IMR-90 (cell line): ENCODE measurements at regions not wholly inside any gene's neighbourhood (a gene's known extent, or its start where the extent isn't known, plus 50 kb on each side); places are given as distances from the start of the nearest gene placed in this dataset.

ENCODE experiments used
- ATAC-seq: fragments of 200-7000 bp; cut with Tn5 transposase; 2 replicates; pipeline ENCODE4 v1.9.1; 2020; ENCODE audit warnings: low read depth, mild to moderate bottlenecking, moderate library complexity
- BruUV-seq: library from RNA; stranded (reverse); fragments of 400-500 nt; replicated peaks from 2 replicates; lab custom pipeline; 2021; lab: Mats Ljungman, UMichigan
- CTCF ChIA-PET: fragments of 300-600 bp; formaldehyde crosslinking; extraction: SDS; loops from one replicate; lab custom pipeline; 2021; ENCODE audit warnings: antibody characterized with exemption; lab: Yijun Ruan, JAX
- POLR2A ChIA-PET: fragments of 300-600 bp; sonication (Branson Sonifier 250); formaldehyde crosslinking; loops from one replicate; lab custom pipeline; 2022; ENCODE audit warnings: antibody characterized with exemption; ENCODE audit not compliant: unreplicated experiment; lab: Charles Lee
- DNase-seq: peaks from one replicate; pipeline ENCODE4 v3.0.0; 2013
- H2AFZ ChIP-seq: replicated peaks from 2 replicates; pipeline ENCODE3; 2013; ENCODE audit warnings: low read length, mild to moderate bottlenecking; ENCODE audit not compliant: poor library complexity
- H2AK5ac ChIP-seq: 2 replicates; pipeline ENCODE4 v1.6.1; 2013; ENCODE audit warnings: low read depth, low read length, inconsistent platforms
- H2AK9ac ChIP-seq: replicated peaks from 2 replicates; pipeline ENCODE3; 2013; ENCODE audit warnings: mild to moderate bottlenecking, low read depth, low read length, moderate library complexity; ENCODE audit not compliant: poor library complexity
- H2BK120ac ChIP-seq: 2 replicates; pipeline ENCODE4 v1.6.1; 2013; ENCODE audit warnings: low read depth, low read length, inconsistent platforms
- H2BK15ac ChIP-seq: 3 replicates; pipeline ENCODE4 v1.6.1; 2013; ENCODE audit warnings: low read depth, low read length, inconsistent platforms
- H2BK20ac ChIP-seq: 2 replicates; pipeline ENCODE4 v1.6.1; 2013; ENCODE audit warnings: low read depth, mild to moderate bottlenecking, inconsistent platforms, low read length, moderate library complexity
- H2BK5ac ChIP-seq: 2 replicates; pipeline ENCODE4 v1.6.1; 2013; ENCODE audit warnings: mild to moderate bottlenecking, low read depth, low read length, inconsistent platforms; ENCODE audit not compliant: poor library complexity, severe bottlenecking
- H3K14ac ChIP-seq: replicated peaks from 2 replicates; pipeline ENCODE4 v1.6.1; 2013; ENCODE audit warnings: low read depth, low read length, inconsistent platforms
- H3K18ac ChIP-seq: 2 replicates; pipeline ENCODE4 v1.6.1; 2013; ENCODE audit warnings: low read depth, low read length, control low read depth
- H3K23ac ChIP-seq: 2 replicates; pipeline ENCODE4 v1.6.1; 2013; ENCODE audit warnings: low read depth, low read length, inconsistent platforms
- H3K27ac ChIP-seq: 2 replicates; pipeline ENCODE4 v1.5.1; 2013; ENCODE audit warnings: mild to moderate bottlenecking, control low read depth, low read length; ENCODE audit not compliant: insufficient read depth
- H3K27me3 ChIP-seq: 2 replicates; pipeline ENCODE4 v1.6.1; 2013; ENCODE audit warnings: low read length; ENCODE audit not compliant: control insufficient read depth, insufficient read depth
- H3K36me3 ChIP-seq: 2 replicates; pipeline ENCODE4 v1.6.1; 2013; ENCODE audit warnings: low read length, mixed read lengths; ENCODE audit not compliant: control insufficient read depth, insufficient read depth
- H3K4ac ChIP-seq: 2 replicates; pipeline ENCODE4 v1.6.1; 2013; ENCODE audit warnings: low read depth, low read length, inconsistent platforms
- H3K4me1 ChIP-seq: 2 replicates; pipeline ENCODE4 v1.6.1; 2013; ENCODE audit warnings: low read length, mixed read lengths; ENCODE audit not compliant: control insufficient read depth, insufficient read depth
- H3K4me2 ChIP-seq: 2 replicates; pipeline ENCODE4 v1.6.1; 2013; ENCODE audit warnings: low read depth, mild to moderate bottlenecking, control low read depth, low read length, moderate library complexity
- H3K4me3 ChIP-seq: 2 replicates; pipeline ENCODE4 v1.5.1; 2013; ENCODE audit warnings: low read depth, mild to moderate bottlenecking, control low read depth, low read length, moderate library complexity; ENCODE audit not compliant: insufficient read depth
- H3K56ac ChIP-seq: 2 replicates; pipeline ENCODE4 v1.6.1; 2013; ENCODE audit warnings: low read length, inconsistent platforms; ENCODE audit not compliant: insufficient read depth; ENCODE audit errors: extremely low read depth
- H3K79me1 ChIP-seq, 2 experiments: 2 replicates each; pipeline ENCODE4 v1.6.1; 2013; ENCODE audit warnings: low read length in 2 of 2, inconsistent platforms in 1 of 2, low read depth in 1 of 2
- H3K9ac ChIP-seq: 2 replicates; pipeline ENCODE4 v1.6.1; 2013; ENCODE audit warnings: low read depth, low read length, control low read depth
- H3K9me1 ChIP-seq: 2 replicates; pipeline ENCODE4 v1.6.1; 2013; ENCODE audit warnings: low read length, inconsistent platforms; ENCODE audit not compliant: insufficient read depth
- H3K9me3 ChIP-seq: 2 replicates; pipeline ENCODE4 v1.6.1; 2013; ENCODE audit warnings: low read length; ENCODE audit not compliant: control insufficient read depth, insufficient read depth
- H4K20me1 ChIP-seq: 2 replicates; pipeline ENCODE4 v1.6.1; 2013; ENCODE audit warnings: low read length, inconsistent platforms; ENCODE audit not compliant: insufficient read depth
- H4K5ac ChIP-seq: 2 replicates; pipeline ENCODE4 v1.6.1; 2013; ENCODE audit warnings: mild to moderate bottlenecking, low read depth, low read length, control low read depth
- H4K8ac ChIP-seq, 2 experiments: 2 replicates each; pipeline ENCODE4 v1.6.1; 2013; ENCODE audit warnings: low read depth in 2 of 2, low read length in 2 of 2, control low read depth in 1 of 2, inconsistent platforms in 1 of 2
- H4K91ac ChIP-seq: 2 replicates; pipeline ENCODE4 v1.6.1; 2013; ENCODE audit warnings: low read depth, low read length, inconsistent platforms; ENCODE audit not compliant: insufficient read depth
- BHLHE40 ChIP-seq: fragments of 150-350 bp; IDR thresholded peaks from 2 replicates; pipeline ENCODE4 v1.6.1; 2016; ENCODE audit warnings: mild to moderate bottlenecking, low read depth, low read length
- CEBPB ChIP-seq: IDR thresholded peaks from 2 replicates; pipeline ENCODE4 v1.6.1; 2012; ENCODE audit warnings: low read depth, low read length, improper control_type of control experiment
- CHD1 ChIP-seq: IDR thresholded peaks from 2 replicates; pipeline ENCODE4 v1.6.1; 2012; ENCODE audit warnings: low read depth, low read length, improper control_type of control experiment
- CTCF ChIP-seq: conservative IDR thresholded peaks from 2 replicates; pipeline ENCODE4 v1.5.1; 2012; ENCODE audit warnings: mild to moderate bottlenecking, low read depth, low read length, improper control_type of control experiment
- ELK1 ChIP-seq: fragments of 150-350 bp; IDR thresholded peaks from 2 replicates; pipeline ENCODE4 v1.6.1; 2016; ENCODE audit warnings: low read depth, mild to moderate bottlenecking, low read length, moderate library complexity, borderline replicate concordance
- FOS ChIP-seq: fragments of 150-350 bp; IDR thresholded peaks from 2 replicates; pipeline ENCODE4 v1.6.1; 2016; ENCODE audit warnings: low read depth, low read length
- MAFK ChIP-seq: IDR thresholded peaks from 2 replicates; pipeline ENCODE4 v1.6.1; 2012; ENCODE audit warnings: low read depth, low read length, improper control_type of control experiment
- MAZ ChIP-seq: IDR thresholded peaks from 2 replicates; pipeline ENCODE4 v1.6.1; 2012; ENCODE audit warnings: low read depth, mild to moderate bottlenecking, low read length, improper control_type of control experiment, moderate library complexity, borderline replicate concordance
- MXI1 ChIP-seq: IDR thresholded peaks from 2 replicates; pipeline ENCODE4 v1.6.1; 2012; ENCODE audit warnings: low read depth, mild to moderate bottlenecking, low read length, moderate library complexity, borderline replicate concordance
- NFE2L2 ChIP-seq: fragments of 150-350 bp; IDR thresholded peaks from 2 replicates; pipeline ENCODE4 v1.6.1; 2016; ENCODE audit warnings: low read depth, mild to moderate bottlenecking, low read length
- POLR2A ChIP-seq: IDR thresholded peaks from 2 replicates; pipeline ENCODE4 v1.6.1; 2012; ENCODE audit warnings: mild to moderate bottlenecking, low read depth, low read length
- RAD21 ChIP-seq: IDR thresholded peaks from 2 replicates; pipeline ENCODE4 v1.6.1; 2012; ENCODE audit warnings: low read length, improper control_type of control experiment
- RCOR1 ChIP-seq: IDR thresholded peaks from 2 replicates; pipeline ENCODE4 v1.6.1; 2012; ENCODE audit warnings: mild to moderate bottlenecking, low read length, improper control_type of control experiment; ENCODE audit not compliant: insufficient replicate concordance
- RFX5 ChIP-seq: IDR thresholded peaks from 2 replicates; pipeline ENCODE4 v1.8.0; 2012; ENCODE audit warnings: low read depth, mild to moderate bottlenecking, low read length, moderate library complexity
- SMC3 ChIP-seq: fragments of 150-350 bp; IDR thresholded peaks from 2 replicates; pipeline ENCODE4 v1.6.1; 2016; ENCODE audit warnings: low read depth, mild to moderate bottlenecking, antibody characterized with exemption, low read length, moderate library complexity
- USF2 ChIP-seq: fragments of 150-350 bp; IDR thresholded peaks from 2 replicates; pipeline ENCODE4 v1.6.1; 2017; ENCODE audit warnings: mild to moderate bottlenecking, antibody characterized with exemption, low read length, low read depth
- WGBS, 2 experiments: methylation state at CpG; one replicate each; pipeline versions ENCODE4 v1.1.5 to v1.1.7; 2013; ENCODE audit warnings: missing lambda C conversion rate in 2 of 2; ENCODE audit not compliant: insufficient read length in 1 of 2; ENCODE audit errors: extremely low coverage in 2 of 2; 5-methylcytosine and 5-hydroxymethylcytosine counted together
- dilution Hi-C: fragments of 300-500 bp; cut with HindIII; formaldehyde crosslinking; loops from one replicate; pipeline ENCODE4 v1.14.3; 2018; ENCODE audit warnings: low sequenced_read_pairs; ENCODE audit not compliant: unreplicated experiment
- in situ Hi-C: fragments of 300-500 bp; cut with MboI; formaldehyde crosslinking; loops from 3 replicates; pipeline ENCODE4 v1.14.3; 2019; ENCODE audit warnings: low sequenced_read_pairs, inconsistent platforms, mixed read lengths
- intact Hi-C: fragments of 100-400 bp; cut with micrococcal nuclease; formaldehyde crosslinking; loops from 2 replicates; pipeline ENCODE4 v1.10.0; 2022

GRCh38 chr3:6362406-6362805 is 498.5 kb upstream of the GRM7 start:
- WGBS, 2 experiments: no CpG with 5 or more reads among the region's 4 CpGs
- no peak overlapping the region for H3K18ac ChIP-seq
- ChIA-PET CTCF (no interaction called here), POLR2A (no interaction called here)
- no peak overlapping the region for H3K9ac ChIP-seq
- no peaks in the 10 kb centered on the region for H3K79me1 ChIP-seq
- no peak for DNase-seq
- peaks cover 3% of the 10 kb centered on the region for H3K9me3 ChIP-seq
- intact Hi-C loops (no loop called here), in situ Hi-C loops (no loop called here), dilution Hi-C loops (no loop called here)
- H3K23ac ChIP-seq: no peak overlapping the region
- H2BK5ac ChIP-seq: no peak overlapping the region
- no peak overlapping the region for H3K4me3 ChIP-seq
- H4K8ac ChIP-seq: no peak overlapping the region
- no peak overlapping the region for H2AK5ac ChIP-seq
- ATAC-seq: no peak
- BruUV-seq: no TSS peak
- H3K27me3 ChIP-seq: no peaks in the 10 kb centered on the region
- H2BK120ac ChIP-seq: no peak overlapping the region
- H3K4me2 ChIP-seq: no peak overlapping the region
- no peak overlapping the region for H2AFZ ChIP-seq
- no peaks in the 10 kb centered on the region for H3K9me1 ChIP-seq
- no peaks in the 10 kb centered on the region for H4K20me1 ChIP-seq
- no peak overlapping the region for H2AK9ac ChIP-seq
- no peak overlapping the region for H2BK15ac ChIP-seq
- no peak overlapping the region for H4K91ac ChIP-seq
- no peak for TF ChIP-seq ELK1
- no peak for TF ChIP-seq FOS
- no peak for TF ChIP-seq MAZ
- no peak for TF ChIP-seq MAFK
- no peak for TF ChIP-seq CHD1
- no peak for TF ChIP-seq RCOR1
- TF ChIP-seq MXI1: no peak
- TF ChIP-seq RFX5: no peak
- TF ChIP-seq CTCF: no peak
- no peak for TF ChIP-seq USF2
- TF ChIP-seq SMC3: no peak
- no peak for TF ChIP-seq RAD21
- no peak for TF ChIP-seq CEBPB
- TF ChIP-seq POLR2A: no peak
- TF ChIP-seq NFE2L2: no peak
- no peak for TF ChIP-seq BHLHE40
- no peak overlapping the region for H2BK20ac ChIP-seq
- H3K36me3 ChIP-seq: no peaks in the 10 kb centered on the region
- no peak overlapping the region for H3K27ac ChIP-seq
- H3K56ac ChIP-seq: no peak overlapping the region
- no peak overlapping the region for H4K5ac ChIP-seq
- H3K4ac ChIP-seq: no peak overlapping the region
- no peaks in the 10 kb centered on the region for H3K4me1 ChIP-seq
- H3K14ac ChIP-seq: no peak overlapping the region
